ENCODE measurements at regions not wholly inside any gene's neighbourhood (a gene's known extent, or its start where the extent isn't known, plus 50 kb on each side); places are given as distances from the start of the nearest gene placed in this dataset.

DNA sequence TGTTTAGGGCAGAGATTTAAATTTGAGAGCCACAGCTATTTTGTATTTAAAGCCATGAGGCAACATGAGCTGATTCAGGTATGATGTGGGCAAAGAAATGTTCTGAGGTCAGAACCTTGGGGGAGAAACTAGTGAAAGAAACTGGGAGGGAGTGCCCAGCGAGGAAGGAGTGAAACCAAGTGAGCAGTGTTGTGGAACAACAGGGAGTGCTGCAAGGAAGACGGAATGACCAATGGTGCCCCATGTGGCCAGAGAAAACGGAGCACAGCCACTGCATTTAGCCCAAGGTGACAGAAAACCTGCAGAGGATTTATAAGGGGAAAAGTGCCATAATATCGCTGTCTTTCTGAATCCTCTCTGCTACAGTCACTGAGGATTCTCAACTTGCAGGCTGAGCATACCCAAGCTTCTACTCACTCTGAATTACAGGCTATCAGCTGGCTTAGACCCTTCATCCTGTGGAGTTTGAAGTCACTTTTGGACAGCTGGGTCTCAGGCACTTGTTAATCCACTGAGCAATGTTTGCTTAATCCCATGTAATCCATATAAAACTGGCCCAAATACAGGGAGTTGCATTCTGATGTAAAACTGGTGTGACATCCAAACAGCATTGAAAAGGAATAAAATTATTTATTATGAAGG lies 777.3 kb downstream of the CCSER2 start:
- ChIA-PET CTCF (no interaction called here), POLR2A (no interaction called here)
- no peaks in the 10 kb centered on the region for H3K27me3 ChIP-seq (ENCODE audit: control insufficient read depth, insufficient read depth, low read length)
- no peak overlapping the region for H3K4me3 ChIP-seq (ENCODE audit: low read depth, low read length)
- TF ChIP-seq, protein P1, sequence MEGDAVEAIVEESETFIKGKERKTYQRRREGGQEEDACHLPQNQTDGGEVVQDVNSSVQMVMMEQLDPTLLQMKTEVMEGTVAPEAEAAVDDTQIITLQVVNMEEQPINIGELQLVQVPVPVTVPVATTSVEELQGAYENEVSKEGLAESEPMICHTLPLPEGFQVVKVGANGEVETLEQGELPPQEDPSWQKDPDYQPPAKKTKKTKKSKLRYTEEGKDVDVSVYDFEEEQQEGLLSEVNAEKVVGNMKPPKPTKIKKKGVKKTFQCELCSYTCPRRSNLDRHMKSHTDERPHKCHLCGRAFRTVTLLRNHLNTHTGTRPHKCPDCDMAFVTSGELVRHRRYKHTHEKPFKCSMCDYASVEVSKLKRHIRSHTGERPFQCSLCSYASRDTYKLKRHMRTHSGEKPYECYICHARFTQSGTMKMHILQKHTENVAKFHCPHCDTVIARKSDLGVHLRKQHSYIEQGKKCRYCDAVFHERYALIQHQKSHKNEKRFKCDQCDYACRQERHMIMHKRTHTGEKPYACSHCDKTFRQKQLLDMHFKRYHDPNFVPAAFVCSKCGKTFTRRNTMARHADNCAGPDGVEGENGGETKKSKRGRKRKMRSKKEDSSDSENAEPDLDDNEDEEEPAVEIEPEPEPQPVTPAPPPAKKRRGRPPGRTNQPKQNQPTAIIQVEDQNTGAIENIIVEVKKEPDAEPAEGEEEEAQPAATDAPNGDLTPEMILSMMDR (IDR thresholded peaks at IDR 0.05; ENCODE audit: insufficient read depth, low read depth, low read length) = no peak
- no peaks in the 10 kb centered on the region for H3K36me3 ChIP-seq (ENCODE audit: control insufficient read depth, insufficient read depth, low read length)
- DNase-seq (ENCODE audit: low read depth) = no peak

DNA sequence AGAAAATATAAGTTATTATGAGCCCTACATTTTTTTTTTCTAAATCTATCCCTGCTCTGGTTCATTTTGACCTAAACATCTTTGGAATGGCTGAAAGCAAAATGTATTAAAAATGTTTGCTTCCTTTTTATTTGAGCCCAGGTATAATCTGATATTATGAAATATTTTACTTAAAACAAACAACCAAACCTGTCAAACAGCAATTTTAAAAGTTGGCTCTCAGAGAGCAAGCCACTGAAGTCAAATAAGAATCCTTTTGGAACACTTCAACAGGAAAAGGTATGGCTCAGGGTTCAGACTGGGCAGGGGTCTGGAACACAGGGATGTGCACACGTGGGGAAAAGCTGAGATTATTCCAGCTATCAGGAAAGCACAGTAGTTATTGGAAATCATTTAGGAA lies 782.9 kb downstream of the CCSER2 start:
- Histone ChIP-seq H3K36me3 (ENCODE audit: control insufficient read depth, insufficient read depth, low read length) (no peaks in the 10 kb centered on the region), H3K27me3 (ENCODE audit: control insufficient read depth, insufficient read depth, low read length) (no peaks in the 10 kb centered on the region), H3K4me3 (ENCODE audit: low read depth, low read length) (no peak overlapping the region)
- DNase-seq (ENCODE audit: low read depth) = no peak
- ChIA-PET POLR2A (no interaction called here), CTCF (no interaction called here)
- TF ChIP-seq, protein P1 (IDR thresholded peaks at IDR 0.05; ENCODE audit: insufficient read depth, low read depth, low read length) = no peak

DNA sequence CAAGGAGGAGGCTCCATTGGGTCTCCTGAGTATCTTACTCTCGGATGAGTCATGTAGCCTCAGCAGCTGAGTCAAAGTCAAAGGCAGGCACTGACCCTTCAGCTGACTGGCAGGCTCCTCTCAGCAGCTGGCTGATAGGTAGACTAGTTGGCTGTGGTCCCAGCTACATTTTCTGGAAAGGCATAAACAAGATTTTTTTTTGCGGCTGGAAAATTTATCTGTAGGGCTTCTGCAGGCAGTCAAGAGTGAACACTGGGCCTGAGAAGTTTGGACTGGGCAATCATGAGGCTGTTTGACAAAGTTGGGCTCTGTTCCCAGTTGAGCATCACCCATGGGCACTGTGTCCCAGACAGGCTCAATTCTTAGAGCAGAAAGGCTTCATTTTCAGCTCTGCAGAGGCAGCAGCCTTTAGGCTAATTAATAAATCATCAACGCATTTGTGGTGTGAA lies 796.2 kb downstream of the CCSER2 start:
- H3K27me3 ChIP-seq (ENCODE audit: control insufficient read depth, insufficient read depth, low read length) = no peaks in the 10 kb centered on the region
- CTCF ChIA-PET = no interaction called here
- TF ChIP-seq, protein P1 (IDR thresholded peaks at IDR 0.05; ENCODE audit: insufficient read depth, low read depth, low read length) = no peak
- POLR2A ChIA-PET = no interaction called here
- DNase-seq (ENCODE audit: low read depth) = no peak
- no peaks in the 10 kb centered on the region for H3K36me3 ChIP-seq (ENCODE audit: control insufficient read depth, insufficient read depth, low read length)
- no peak overlapping the region for H3K4me3 ChIP-seq (ENCODE audit: low read depth, low read length)

DNA sequence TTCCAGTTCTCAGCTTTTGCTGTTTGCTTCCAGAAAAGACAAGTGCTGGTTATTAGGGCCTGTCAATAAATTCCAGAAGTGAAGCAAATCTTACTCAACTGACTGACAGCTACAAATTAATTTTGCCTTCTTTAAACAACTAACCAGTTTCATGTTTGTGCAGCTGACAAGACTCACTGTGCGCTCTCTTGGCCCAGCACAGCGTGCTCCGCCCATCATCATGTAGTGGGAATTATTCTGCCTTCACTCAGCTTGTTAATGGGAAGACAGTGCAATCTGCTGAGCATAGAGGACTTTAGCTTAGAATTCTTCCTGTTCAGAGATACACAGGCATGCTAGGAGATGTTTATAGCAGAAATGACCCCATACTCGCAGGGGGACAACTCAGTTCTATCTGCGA lies 808.9 kb downstream of the CCSER2 start:
- ChIA-PET POLR2A (no interaction called here), CTCF (no interaction called here)
- no peaks in the 10 kb centered on the region for H3K27me3 ChIP-seq (ENCODE audit: control insufficient read depth, insufficient read depth, low read length)
- no peak for DNase-seq (ENCODE audit: low read depth)
- no peaks in the 10 kb centered on the region for H3K36me3 ChIP-seq (ENCODE audit: control insufficient read depth, insufficient read depth, low read length)
- TF ChIP-seq, protein P1 (IDR thresholded peaks at IDR 0.05; ENCODE audit: insufficient read depth, low read depth, low read length) = no peak
- no peak overlapping the region for H3K4me3 ChIP-seq (ENCODE audit: low read depth, low read length)

DNA sequence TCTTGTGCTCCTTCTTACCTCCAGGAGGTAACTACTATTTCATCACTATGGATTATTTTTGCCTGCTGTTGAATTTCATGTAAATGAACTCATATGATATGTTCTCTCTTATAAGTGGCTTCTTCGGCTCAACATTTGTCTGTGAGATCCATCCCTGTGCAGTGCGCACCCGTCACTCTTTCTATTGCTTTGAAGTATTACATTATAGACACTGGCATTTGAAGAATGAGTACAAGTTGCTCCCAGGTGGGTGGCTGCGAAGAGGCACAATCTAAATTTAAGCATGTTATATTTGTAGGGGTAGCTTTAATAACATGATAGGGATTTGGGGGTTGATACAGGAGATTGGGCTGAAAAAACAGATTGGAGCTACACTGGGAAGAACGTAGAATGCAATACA lies 809.7 kb downstream of the CCSER2 start:
- no peak overlapping the region for H3K4me3 ChIP-seq (ENCODE audit: low read depth, low read length)
- no peak for DNase-seq (ENCODE audit: low read depth)
- ChIA-PET CTCF (no interaction called here), POLR2A (no interaction called here)
- H3K36me3 ChIP-seq (ENCODE audit: control insufficient read depth, insufficient read depth, low read length) = no peaks in the 10 kb centered on the region
- H3K27me3 ChIP-seq (ENCODE audit: control insufficient read depth, insufficient read depth, low read length) = no peaks in the 10 kb centered on the region
- TF ChIP-seq, protein P1 (IDR thresholded peaks at IDR 0.05; ENCODE audit: insufficient read depth, low read depth, low read length) = no peak
